ENCODE measurements at regions not wholly inside any gene's neighbourhood (a gene's known extent, or its start where the extent isn't known, plus 50 kb on each side); places are given as distances from the start of the nearest gene placed in this dataset.

GRCh38 chr13:80695841-80696240, 354.9 kb upstream of the SPRY2 start:
- TF ChIP-seq EZH2 (IDR thresholded peaks at IDR 0.05; ENCODE audit: borderline replicate concordance, control insufficient read depth, low read depth, low read length) (no peak), JUNB (IDR thresholded peaks at IDR 0.05) (no peak), SIN3A (IDR thresholded peaks at IDR 0.05; ENCODE audit: low read depth, low read length) (no peak), FOXK2 (IDR thresholded peaks at IDR 0.05) (no peak), ELK1 (IDR thresholded peaks at IDR 0.05; ENCODE audit: low read depth, low read length) (no peak), GABPA (IDR thresholded peaks at IDR 0.05; ENCODE audit: low read depth) (no peak), ESRRA (IDR thresholded peaks at IDR 0.05; ENCODE audit: low read length) (no peak)
- TF ChIP-seq, protein P1, sequence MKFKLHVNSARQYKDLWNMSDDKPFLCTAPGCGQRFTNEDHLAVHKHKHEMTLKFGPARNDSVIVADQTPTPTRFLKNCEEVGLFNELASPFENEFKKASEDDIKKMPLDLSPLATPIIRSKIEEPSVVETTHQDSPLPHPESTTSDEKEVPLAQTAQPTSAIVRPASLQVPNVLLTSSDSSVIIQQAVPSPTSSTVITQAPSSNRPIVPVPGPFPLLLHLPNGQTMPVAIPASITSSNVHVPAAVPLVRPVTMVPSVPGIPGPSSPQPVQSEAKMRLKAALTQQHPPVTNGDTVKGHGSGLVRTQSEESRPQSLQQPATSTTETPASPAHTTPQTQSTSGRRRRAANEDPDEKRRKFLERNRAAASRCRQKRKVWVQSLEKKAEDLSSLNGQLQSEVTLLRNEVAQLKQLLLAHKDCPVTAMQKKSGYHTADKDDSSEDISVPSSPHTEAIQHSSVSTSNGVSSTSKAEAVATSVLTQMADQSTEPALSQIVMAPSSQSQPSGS (IDR thresholded peaks at IDR 0.05; ENCODE audit: low read length), result no peak

Data from GM12878 (cell line).